Liver (tissue), 8 donors: ENCODE measurements at regions not wholly inside any gene's neighbourhood (a gene's known extent, or its start where the extent isn't known, plus 50 kb on each side); places are given as distances from the start of the nearest gene placed in this dataset.

Experiments
- DNase-seq: peaks from one replicate; pipeline ENCODE4 v3.0.0-alpha.2; 2017; ENCODE audit warnings: low spot score
- H3K27ac ChIP-seq, 2 donors: one replicate each; pipeline ENCODE4 v1.7.0; 2013; ENCODE audit warnings: inconsistent platforms in 2 of 2, low read length in 2 of 2, control low read depth in 1 of 2, low read depth in 1 of 2, mild to moderate bottlenecking in 1 of 2
- H3K27me3 ChIP-seq, 4 donors: one replicate each; pipeline versions ENCODE4 v1.6.1 to v1.7.0; 2013; ENCODE audit warnings: low read length in 3 of 4, inconsistent platforms in 1 of 4, mild to moderate bottlenecking in 1 of 4, moderate library complexity in 1 of 4; ENCODE audit not compliant: control insufficient read depth in 4 of 4, insufficient read depth in 4 of 4
- H3K36me3 ChIP-seq, 4 donors: one replicate each; pipeline versions ENCODE4 v1.6.1 to v1.7.0; 2013; ENCODE audit warnings: low read length in 3 of 4, mild to moderate bottlenecking in 3 of 4, low read depth in 1 of 4, moderate library complexity in 1 of 4; ENCODE audit not compliant: control insufficient read depth in 4 of 4, insufficient read depth in 3 of 4
- H3K4me1 ChIP-seq, 4 donors: one replicate each; pipeline versions ENCODE4 v1.6.1 to v1.7.0; 2013; ENCODE audit warnings: low read length in 3 of 4, mild to moderate bottlenecking in 3 of 4, moderate library complexity in 1 of 4; ENCODE audit not compliant: control insufficient read depth in 4 of 4, insufficient read depth in 4 of 4
- H3K4me3 ChIP-seq, 3 donors: one replicate each; pipeline versions ENCODE4 v1.6.1 to v1.7.0; 2013; ENCODE audit warnings: low read length in 3 of 3, control low read depth in 1 of 3, low read depth in 1 of 3, mild to moderate bottlenecking in 1 of 3
- H3K9ac ChIP-seq, 2 donors: one replicate each; pipeline ENCODE4 v1.7.0; 2013; ENCODE audit warnings: low read length in 2 of 2, mild to moderate bottlenecking in 2 of 2, moderate library complexity in 2 of 2, control low read depth in 1 of 2, low read depth in 1 of 2
- H3K9me3 ChIP-seq, 4 donors: one replicate each; pipeline versions ENCODE4 v1.6.1 to v1.7.0; 2013; ENCODE audit warnings: low read length in 3 of 4; ENCODE audit not compliant: control insufficient read depth in 4 of 4
- ATF3 ChIP-seq: IDR thresholded peaks from 2 replicates; pipeline ENCODE4 v1.6.1; 2016; ENCODE audit warnings: antibody characterized with exemption
- FOXA1 ChIP-seq: IDR thresholded peaks from 2 replicates; pipeline ENCODE4 v1.6.1; 2016; ENCODE audit warnings: antibody characterized with exemption
- FOXA2 ChIP-seq: IDR thresholded peaks from 2 replicates; pipeline ENCODE4 v1.6.1; 2016; ENCODE audit warnings: antibody characterized with exemption
- GABPA ChIP-seq, 2 donors: IDR thresholded peaks in 1 of 2; conservative IDR thresholded peaks in 1 of 2; 2 replicates each; pipeline ENCODE4 v1.6.1; 2016; ENCODE audit warnings: antibody characterized with exemption in 2 of 2, mild to moderate bottlenecking in 1 of 2, moderate library complexity in 1 of 2
- HNF4A ChIP-seq, 2 donors: conservative IDR thresholded peaks; 2 replicates each; pipeline ENCODE4 v1.6.1; 2016; ENCODE audit warnings: antibody characterized with exemption in 2 of 2, mild to moderate bottlenecking in 2 of 2
- HNF4G ChIP-seq: IDR thresholded peaks from 2 replicates; pipeline ENCODE4 v1.6.1; 2016; ENCODE audit warnings: antibody characterized with exemption
- JUND ChIP-seq, 2 donors: IDR thresholded peaks; 2 replicates each; pipeline ENCODE4 v1.6.1; 2016; ENCODE audit warnings: antibody characterized with exemption in 2 of 2
- NR2F2 ChIP-seq: IDR thresholded peaks from 2 replicates; pipeline ENCODE4 v1.6.1; 2016; ENCODE audit warnings: antibody characterized with exemption
- RAD21 ChIP-seq, 2 donors: IDR thresholded peaks; 2 replicates each; pipeline ENCODE4 v1.6.1; 2016; ENCODE audit warnings: antibody characterized with exemption in 2 of 2, mild to moderate bottlenecking in 2 of 2
- REST ChIP-seq: IDR thresholded peaks from 2 replicates; pipeline ENCODE4 v1.6.1; 2016; ENCODE audit warnings: antibody characterized with exemption, mild to moderate bottlenecking
- RXRA ChIP-seq, 2 donors: IDR thresholded peaks; 2 replicates each; pipeline ENCODE4 v1.6.1; 2017 to 2018; ENCODE audit warnings: antibody characterized with exemption in 2 of 2, mild to moderate bottlenecking in 1 of 2
- TAF1 ChIP-seq: conservative IDR thresholded peaks from 2 replicates; pipeline ENCODE4 v1.6.1; 2016; ENCODE audit warnings: antibody characterized with exemption, mild to moderate bottlenecking
- YY1 ChIP-seq: IDR thresholded peaks from 2 replicates; pipeline ENCODE4 v1.6.1; 2016; ENCODE audit warnings: antibody characterized with exemption, mild to moderate bottlenecking
- WGBS: extraction: QIAGEN DNeasy Blood & Tissue Kit; methylation state at CpG from one replicate; pipeline ENCODE4 v1.1.7; 2013; 5-methylcytosine and 5-hydroxymethylcytosine counted together
- TF ChIP-seq, protein P1 (sequence below): IDR thresholded peaks from 2 replicates; pipeline ENCODE4 v1.6.1; 2016; ENCODE audit warnings: antibody characterized with exemption
- TF ChIP-seq, protein P2 (sequence below): fragments of 150-350 bp; IDR thresholded peaks from 2 replicates; pipeline ENCODE4 v1.5.1; 2017; ENCODE audit warnings: improper control_type of control experiment, low read depth, low read length; ENCODE audit not compliant: missing input control
- TF ChIP-seq, protein P3 (sequence below): IDR thresholded peaks from 2 replicates; pipeline ENCODE4 v1.6.1; 2016; ENCODE audit warnings: antibody characterized with exemption
- donor health status: healthy.
- donor health status: healthy.
- donor health status: healthy.
- donor health status: healthy.
- donor health status: healthy.

- TF ChIP-seq NR2F2 (no peak), FOXA2 (no peak), RXRA (IDR thresholded peaks at IDR 0.05) (no peak), REST (no peak), JUND (IDR thresholded peaks at IDR 0.05) (no peak)
- WGBS = 65% methylated on average over 3 of the region's 3 CpGs
Observed at GRCh38 chr7:142681314-142682092, 67.8 kb upstream of the PRSS1 start.

GRCh38 chr7:142671506-142671905 is 77.8 kb upstream of the PRSS1 start:
- no peak overlapping the region for H3K27ac ChIP-seq
- no peaks in the 10 kb centered on the region for H3K4me1 ChIP-seq
- no peak for DNase-seq
- H3K9me3 ChIP-seq = no peaks in the 10 kb centered on the region
- TF ChIP-seq, protein P1, sequence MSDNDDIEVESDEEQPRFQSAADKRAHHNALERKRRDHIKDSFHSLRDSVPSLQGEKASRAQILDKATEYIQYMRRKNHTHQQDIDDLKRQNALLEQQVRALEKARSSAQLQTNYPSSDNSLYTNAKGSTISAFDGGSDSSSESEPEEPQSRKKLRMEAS = no peak
- TF ChIP-seq HNF4G (no peak), REST (no peak), FOXA1 (no peak), GABPA (IDR thresholded peaks at IDR 0.05 in 1 of 2, conservative IDR thresholded peaks at IDR 0.05 in 1 of 2) (no peak), RXRA (IDR thresholded peaks at IDR 0.05) (no peak), JUND (IDR thresholded peaks at IDR 0.05) (no peak), RAD21 (IDR thresholded peaks at IDR 0.05) (no peak), TAF1 (no peak), YY1 (no peak), ATF3 (no peak), HNF4A (conservative IDR thresholded peaks at IDR 0.05) (no peak), FOXA2 (no peak)
- TF ChIP-seq, protein P2, sequence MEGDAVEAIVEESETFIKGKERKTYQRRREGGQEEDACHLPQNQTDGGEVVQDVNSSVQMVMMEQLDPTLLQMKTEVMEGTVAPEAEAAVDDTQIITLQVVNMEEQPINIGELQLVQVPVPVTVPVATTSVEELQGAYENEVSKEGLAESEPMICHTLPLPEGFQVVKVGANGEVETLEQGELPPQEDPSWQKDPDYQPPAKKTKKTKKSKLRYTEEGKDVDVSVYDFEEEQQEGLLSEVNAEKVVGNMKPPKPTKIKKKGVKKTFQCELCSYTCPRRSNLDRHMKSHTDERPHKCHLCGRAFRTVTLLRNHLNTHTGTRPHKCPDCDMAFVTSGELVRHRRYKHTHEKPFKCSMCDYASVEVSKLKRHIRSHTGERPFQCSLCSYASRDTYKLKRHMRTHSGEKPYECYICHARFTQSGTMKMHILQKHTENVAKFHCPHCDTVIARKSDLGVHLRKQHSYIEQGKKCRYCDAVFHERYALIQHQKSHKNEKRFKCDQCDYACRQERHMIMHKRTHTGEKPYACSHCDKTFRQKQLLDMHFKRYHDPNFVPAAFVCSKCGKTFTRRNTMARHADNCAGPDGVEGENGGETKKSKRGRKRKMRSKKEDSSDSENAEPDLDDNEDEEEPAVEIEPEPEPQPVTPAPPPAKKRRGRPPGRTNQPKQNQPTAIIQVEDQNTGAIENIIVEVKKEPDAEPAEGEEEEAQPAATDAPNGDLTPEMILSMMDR = no peak
- TF ChIP-seq, protein P3, sequence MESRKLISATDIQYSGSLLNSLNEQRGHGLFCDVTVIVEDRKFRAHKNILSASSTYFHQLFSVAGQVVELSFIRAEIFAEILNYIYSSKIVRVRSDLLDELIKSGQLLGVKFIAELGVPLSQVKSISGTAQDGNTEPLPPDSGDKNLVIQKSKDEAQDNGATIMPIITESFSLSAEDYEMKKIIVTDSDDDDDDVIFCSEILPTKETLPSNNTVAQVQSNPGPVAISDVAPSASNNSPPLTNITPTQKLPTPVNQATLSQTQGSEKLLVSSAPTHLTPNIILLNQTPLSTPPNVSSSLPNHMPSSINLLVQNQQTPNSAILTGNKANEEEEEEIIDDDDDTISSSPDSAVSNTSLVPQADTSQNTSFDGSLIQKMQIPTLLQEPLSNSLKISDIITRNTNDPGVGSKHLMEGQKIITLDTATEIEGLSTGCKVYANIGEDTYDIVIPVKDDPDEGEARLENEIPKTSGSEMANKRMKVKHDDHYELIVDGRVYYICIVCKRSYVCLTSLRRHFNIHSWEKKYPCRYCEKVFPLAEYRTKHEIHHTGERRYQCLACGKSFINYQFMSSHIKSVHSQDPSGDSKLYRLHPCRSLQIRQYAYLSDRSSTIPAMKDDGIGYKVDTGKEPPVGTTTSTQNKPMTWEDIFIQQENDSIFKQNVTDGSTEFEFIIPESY = no peak
- H3K4me3 ChIP-seq = no peak overlapping the region
- no peaks in the 10 kb centered on the region for H3K27me3 ChIP-seq
- WGBS = 60% methylated on average over 2 of the region's 2 CpGs
- H3K36me3 ChIP-seq = no peaks in the 10 kb centered on the region
- no peak overlapping the region for H3K9ac ChIP-seq

More at GRCh38 chr7:142681314-142682092, 67.8 kb upstream of the PRSS1 start:
- Histone ChIP-seq H3K9ac (no peak overlapping the region), H3K27ac (no peak overlapping the region), H3K4me3 (no peak overlapping the region), H3K4me1 (no peaks in the 10 kb centered on the region), H3K27me3 (no peaks in the 10 kb centered on the region), H3K36me3 (no peaks in the 10 kb centered on the region), H3K9me3 (no peaks in the 10 kb centered on the region)
- no peak for DNase-seq
